ENCODE measurements at regions not wholly inside any gene's neighbourhood (a gene's known extent, or its start where the extent isn't known, plus 50 kb on each side); places are given as distances from the start of the nearest gene placed in this dataset.

GRCh38 chr3:159453945-159454344, 534.7 kb upstream of the IL12A start:
- Histone ChIP-seq H3K36me3 (ENCODE audit: control insufficient read depth in 2 of 2, insufficient read depth in 1 of 2, low read length in 2 of 2) (no peaks in the 10 kb centered on the region), H3K4me1 (ENCODE audit: control insufficient read depth, insufficient read depth, low read length) (0 out of 2 replicates have a peak, but pooled peaks cover 2% of the 10 kb centered on the region), H3K4me3 (ENCODE audit: low read depth, low read length) (no peak overlapping the region), H3K27ac (ENCODE audit: extremely low read depth, low read depth, low read length) (no peak overlapping the region), H3K9me3 (ENCODE audit: control insufficient read depth, insufficient read depth, low read depth, low read length) (no peaks in the 10 kb centered on the region)
- ChIA-PET POLR2A (no interaction called here), CTCF (interaction anchor here (1.2 kb wide), 1 partner anchor 12 kb away, joined by 3 read pairs; no protein-coding TSS in a partner anchor)
- TF ChIP-seq GLIS2 (tag by site-specific recombination; IDR thresholded peaks at IDR 0.05) (no peak), HOXA7 (CRISPR knock-in tag; IDR thresholded peaks at IDR 0.05; ENCODE audit: borderline replicate concordance) (no peak), ZNF2 (tag by site-specific recombination; IDR thresholded peaks at IDR 0.05) (no peak), ZSCAN5A (tag by site-specific recombination; IDR thresholded peaks at IDR 0.05) (no peak), ZNF280C (tag by site-specific recombination; IDR thresholded peaks at IDR 0.05) (no peak), ZNF350 (tag by site-specific recombination; IDR thresholded peaks at IDR 0.05) (no peak), ZNF214 (tag by site-specific recombination; IDR thresholded peaks at IDR 0.05; ENCODE audit: borderline replicate concordance) (no peak), ZNF561 (tag by site-specific recombination; IDR thresholded peaks at IDR 0.05; ENCODE audit: borderline replicate concordance) (no peak), ZNF114 (tag by site-specific recombination; IDR thresholded peaks at IDR 0.05) (no peak), ZSCAN16 (tag by site-specific recombination; IDR thresholded peaks at IDR 0.05) (no peak), MZF1 (tag by site-specific recombination; IDR thresholded peaks at IDR 0.05; ENCODE audit: borderline replicate concordance) (no peak), REPIN1 (tag by site-specific recombination; IDR thresholded peaks at IDR 0.05; ENCODE audit: low read depth) (no peak), ZNF391 (tag by site-specific recombination; IDR thresholded peaks at IDR 0.05; ENCODE audit: borderline replicate concordance, low read depth) (no peak), ZBTB21 (tag by site-specific recombination; IDR thresholded peaks at IDR 0.05) (no peak), IKZF3 (tag by site-specific recombination; IDR thresholded peaks at IDR 0.05) (no peak), CTCF (tag by site-specific recombination; IDR thresholded peaks at IDR 0.05) (no peak), ZBTB1 (tag by site-specific recombination; IDR thresholded peaks at IDR 0.05) (no peak), ZNF248 (tag by site-specific recombination; IDR thresholded peaks at IDR 0.05) (no peak), ZNF777 (tag by site-specific recombination; IDR thresholded peaks at IDR 0.05; ENCODE audit: borderline replicate concordance) (no peak), ZNF155 (tag by site-specific recombination; IDR thresholded peaks at IDR 0.05) (no peak)

GRCh38 chr3:159455741-159456181, 532.9 kb upstream of the IL12A start:
- H3K27ac ChIP-seq (ENCODE audit: extremely low read depth, low read depth, low read length) = no peak overlapping the region
- H3K4me1 ChIP-seq (ENCODE audit: control insufficient read depth, insufficient read depth, low read length) = 0 out of 2 replicates have a peak, but pooled peaks cover 2% of the 10 kb centered on the region
- POLR2A ChIA-PET = no interaction called here
- no peak overlapping the region for H3K4me3 ChIP-seq (ENCODE audit: low read depth, low read length)
- H3K9me3 ChIP-seq (ENCODE audit: control insufficient read depth, insufficient read depth, low read depth, low read length) = no peaks in the 10 kb centered on the region
- CTCF ChIA-PET = no interaction called here
- no peaks in the 10 kb centered on the region for H3K36me3 ChIP-seq (ENCODE audit: control insufficient read depth in 2 of 2, insufficient read depth in 1 of 2, low read length in 2 of 2)
- TF ChIP-seq ZNF561 (tag by site-specific recombination; IDR thresholded peaks at IDR 0.05; ENCODE audit: borderline replicate concordance) (no peak), ZNF433 (tag by site-specific recombination; IDR thresholded peaks at IDR 0.05; ENCODE audit: low read depth) (no peak), ZNF843 (tag by site-specific recombination; IDR thresholded peaks at IDR 0.05) (no peak), KLF10 (tag by site-specific recombination; IDR thresholded peaks at IDR 0.05) (no peak), REST (tag by site-specific recombination; IDR thresholded peaks at IDR 0.05) (no peak), BCL6B (tag by site-specific recombination; IDR thresholded peaks at IDR 0.05) (no peak), ZNF202 (tag by site-specific recombination; IDR thresholded peaks at IDR 0.05; ENCODE audit: borderline replicate concordance) (no peak)

Measured in HEK293 (cell line).